Body of pancreas (tissue), 4 donors: ENCODE measurements at regions not wholly inside any gene's neighbourhood (a gene's known extent, or its start where the extent isn't known, plus 50 kb on each side); places are given as distances from the start of the nearest gene placed in this dataset.

Experiments
- CTCF ChIP-seq, 7 experiments: fragments of 450-650 bp in 4 of 7; fragments of 200-600 bp in 3 of 7; sonication (generic) in 3 of 7; IDR thresholded peaks; one replicate each; pipeline ENCODE4 v1.5.1; 2016 to 2019; ENCODE audit warnings: antibody characterized with exemption in 7 of 7
- POLR2A ChIP-seq, 3 donors: fragments of 450-650 bp; IDR thresholded peaks; one replicate each; pipeline ENCODE4 v1.6.1; 2016; ENCODE audit warnings: antibody characterized with exemption in 3 of 3, mild to moderate bottlenecking in 2 of 3

GRCh38 chr5:6118691-6119090, 259.7 kb downstream of the MED10 start:
- TF ChIP-seq CTCF (IDR thresholded peaks at IDR 0.05) (no peak), POLR2A (IDR thresholded peaks at IDR 0.05) (no peak)
